ENCODE measurements at regions not wholly inside any gene's neighbourhood (a gene's known extent, or its start where the extent isn't known, plus 50 kb on each side); places are given as distances from the start of the nearest gene placed in this dataset.

DNA sequence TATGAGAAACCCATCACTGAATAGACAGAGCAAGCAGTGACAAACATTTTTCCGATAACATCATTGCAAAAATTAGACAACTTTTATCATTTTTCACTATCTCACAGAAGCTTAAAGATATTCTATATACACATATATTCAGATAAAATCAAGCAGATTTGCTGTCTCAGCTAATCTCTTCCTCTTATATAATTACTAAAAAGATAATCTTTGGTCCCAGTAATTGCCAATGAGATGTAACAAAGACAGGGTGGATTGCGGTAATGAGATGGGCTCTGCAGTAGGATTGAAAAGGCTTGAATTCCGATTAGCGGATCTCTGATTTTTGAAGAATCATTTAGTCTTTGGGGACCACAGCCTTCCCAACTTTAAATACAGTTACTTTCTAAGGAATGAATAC, 63.5 kb downstream of the SYT4 start:
- DNase-seq (ENCODE audit: low spot score), result no peak
- ChIA-PET POLR2A (no interaction called here), CTCF (no interaction called here)
- Mint-ChIP-seq H3K27me3 (ENCODE audit: low read depth) (no peaks in the 10 kb centered on the region), H3K9me3 (no peaks in the 10 kb centered on the region), H3K36me3 (no peaks in the 10 kb centered on the region), H3K4me3 (no peak overlapping the region), H3K27ac (no peak overlapping the region), H3K4me1 (peaks cover 8% of the 10 kb centered on the region)
- TF ChIP-seq E2F4 (CRISPR knock-in tag; IDR thresholded peaks at IDR 0.05; ENCODE audit: borderline replicate concordance, low read depth) (no peak), GABPB1 (CRISPR knock-in tag; IDR thresholded peaks at IDR 0.05) (no peak), ZNF263 (CRISPR knock-in tag; IDR thresholded peaks at IDR 0.05; ENCODE audit: low read depth) (no peak), CREM (CRISPR knock-in tag; IDR thresholded peaks at IDR 0.05) (no peak), ZNF232 (CRISPR knock-in tag; IDR thresholded peaks at IDR 0.05) (no peak), JUN (CRISPR knock-in tag; IDR thresholded peaks at IDR 0.05) (no peak), ZNF121 (CRISPR knock-in tag; IDR thresholded peaks at IDR 0.05) (no peak), FOXP4 (CRISPR knock-in tag; IDR thresholded peaks at IDR 0.05) (no peak), FOXP1 (CRISPR knock-in tag; IDR thresholded peaks at IDR 0.05; ENCODE audit: borderline replicate concordance) (no peak)
- TF ChIP-seq, protein P1, sequence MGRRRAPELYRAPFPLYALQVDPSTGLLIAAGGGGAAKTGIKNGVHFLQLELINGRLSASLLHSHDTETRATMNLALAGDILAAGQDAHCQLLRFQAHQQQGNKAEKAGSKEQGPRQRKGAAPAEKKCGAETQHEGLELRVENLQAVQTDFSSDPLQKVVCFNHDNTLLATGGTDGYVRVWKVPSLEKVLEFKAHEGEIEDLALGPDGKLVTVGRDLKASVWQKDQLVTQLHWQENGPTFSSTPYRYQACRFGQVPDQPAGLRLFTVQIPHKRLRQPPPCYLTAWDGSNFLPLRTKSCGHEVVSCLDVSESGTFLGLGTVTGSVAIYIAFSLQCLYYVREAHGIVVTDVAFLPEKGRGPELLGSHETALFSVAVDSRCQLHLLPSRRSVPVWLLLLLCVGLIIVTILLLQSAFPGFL (CRISPR knock-in tag; IDR thresholded peaks at IDR 0.05; ENCODE audit: borderline replicate concordance), result no peak
- TF ChIP-seq, protein P2, sequence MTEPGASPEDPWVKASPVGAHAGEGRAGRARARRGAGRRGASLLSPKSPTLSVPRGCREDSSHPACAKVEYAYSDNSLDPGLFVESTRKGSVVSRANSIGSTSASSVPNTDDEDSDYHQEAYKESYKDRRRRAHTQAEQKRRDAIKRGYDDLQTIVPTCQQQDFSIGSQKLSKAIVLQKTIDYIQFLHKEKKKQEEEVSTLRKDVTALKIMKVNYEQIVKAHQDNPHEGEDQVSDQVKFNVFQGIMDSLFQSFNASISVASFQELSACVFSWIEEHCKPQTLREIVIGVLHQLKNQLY (CRISPR knock-in tag; IDR thresholded peaks at IDR 0.05), result no peak
- ATAC-seq, result no peak

GRCh38 chr18:43211059-43211458, 66.2 kb downstream of the SYT4 start:
- Mint-ChIP-seq H3K9me3 (no peaks in the 10 kb centered on the region), H3K27ac (no peak overlapping the region), H3K4me3 (no peak overlapping the region), H3K4me1 (peaks cover 8% of the 10 kb centered on the region), H3K36me3 (no peaks in the 10 kb centered on the region), H3K27me3 (ENCODE audit: low read depth) (no peaks in the 10 kb centered on the region)
- TF ChIP-seq FOXJ3 (CRISPR knock-in tag; IDR thresholded peaks at IDR 0.05; ENCODE audit: borderline replicate concordance) (no peak), CDX4 (CRISPR knock-in tag; IDR thresholded peaks at IDR 0.05; ENCODE audit: borderline replicate concordance) (no peak), NFYB (CRISPR knock-in tag; conservative IDR thresholded peaks at IDR 0.05; ENCODE audit: low read depth) (no peak)
- TF ChIP-seq, protein P3, sequence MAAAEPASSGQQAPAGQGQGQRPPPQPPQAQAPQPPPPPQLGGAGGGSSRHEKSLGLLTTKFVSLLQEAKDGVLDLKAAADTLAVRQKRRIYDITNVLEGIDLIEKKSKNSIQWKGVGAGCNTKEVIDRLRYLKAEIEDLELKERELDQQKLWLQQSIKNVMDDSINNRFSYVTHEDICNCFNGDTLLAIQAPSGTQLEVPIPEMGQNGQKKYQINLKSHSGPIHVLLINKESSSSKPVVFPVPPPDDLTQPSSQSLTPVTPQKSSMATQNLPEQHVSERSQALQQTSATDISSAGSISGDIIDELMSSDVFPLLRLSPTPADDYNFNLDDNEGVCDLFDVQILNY (CRISPR knock-in tag; IDR thresholded peaks at IDR 0.05), result no peak
- TF ChIP-seq, protein P4, sequence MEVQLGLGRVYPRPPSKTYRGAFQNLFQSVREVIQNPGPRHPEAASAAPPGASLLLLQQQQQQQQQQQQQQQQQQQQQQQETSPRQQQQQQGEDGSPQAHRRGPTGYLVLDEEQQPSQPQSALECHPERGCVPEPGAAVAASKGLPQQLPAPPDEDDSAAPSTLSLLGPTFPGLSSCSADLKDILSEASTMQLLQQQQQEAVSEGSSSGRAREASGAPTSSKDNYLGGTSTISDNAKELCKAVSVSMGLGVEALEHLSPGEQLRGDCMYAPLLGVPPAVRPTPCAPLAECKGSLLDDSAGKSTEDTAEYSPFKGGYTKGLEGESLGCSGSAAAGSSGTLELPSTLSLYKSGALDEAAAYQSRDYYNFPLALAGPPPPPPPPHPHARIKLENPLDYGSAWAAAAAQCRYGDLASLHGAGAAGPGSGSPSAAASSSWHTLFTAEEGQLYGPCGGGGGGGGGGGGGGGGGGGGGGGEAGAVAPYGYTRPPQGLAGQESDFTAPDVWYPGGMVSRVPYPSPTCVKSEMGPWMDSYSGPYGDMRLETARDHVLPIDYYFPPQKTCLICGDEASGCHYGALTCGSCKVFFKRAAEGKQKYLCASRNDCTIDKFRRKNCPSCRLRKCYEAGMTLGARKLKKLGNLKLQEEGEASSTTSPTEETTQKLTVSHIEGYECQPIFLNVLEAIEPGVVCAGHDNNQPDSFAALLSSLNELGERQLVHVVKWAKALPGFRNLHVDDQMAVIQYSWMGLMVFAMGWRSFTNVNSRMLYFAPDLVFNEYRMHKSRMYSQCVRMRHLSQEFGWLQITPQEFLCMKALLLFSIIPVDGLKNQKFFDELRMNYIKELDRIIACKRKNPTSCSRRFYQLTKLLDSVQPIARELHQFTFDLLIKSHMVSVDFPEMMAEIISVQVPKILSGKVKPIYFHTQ (CRISPR knock-in tag; IDR thresholded peaks at IDR 0.05), result no peak
- no peak for ATAC-seq
- ChIA-PET CTCF (interaction anchor here (1.2 kb wide), 1 partner anchor 615 kb away, joined by 3 read pairs; no protein-coding TSS in a partner anchor), POLR2A (no interaction called here)
- DNase-seq (ENCODE audit: low spot score), result no peak

Measured in WTC11 (cell line).